ENCODE measurements at regions not wholly inside any gene's neighbourhood (a gene's known extent, or its start where the extent isn't known, plus 50 kb on each side); places are given as distances from the start of the nearest gene placed in this dataset.

- TF ChIP-seq, protein P1, sequence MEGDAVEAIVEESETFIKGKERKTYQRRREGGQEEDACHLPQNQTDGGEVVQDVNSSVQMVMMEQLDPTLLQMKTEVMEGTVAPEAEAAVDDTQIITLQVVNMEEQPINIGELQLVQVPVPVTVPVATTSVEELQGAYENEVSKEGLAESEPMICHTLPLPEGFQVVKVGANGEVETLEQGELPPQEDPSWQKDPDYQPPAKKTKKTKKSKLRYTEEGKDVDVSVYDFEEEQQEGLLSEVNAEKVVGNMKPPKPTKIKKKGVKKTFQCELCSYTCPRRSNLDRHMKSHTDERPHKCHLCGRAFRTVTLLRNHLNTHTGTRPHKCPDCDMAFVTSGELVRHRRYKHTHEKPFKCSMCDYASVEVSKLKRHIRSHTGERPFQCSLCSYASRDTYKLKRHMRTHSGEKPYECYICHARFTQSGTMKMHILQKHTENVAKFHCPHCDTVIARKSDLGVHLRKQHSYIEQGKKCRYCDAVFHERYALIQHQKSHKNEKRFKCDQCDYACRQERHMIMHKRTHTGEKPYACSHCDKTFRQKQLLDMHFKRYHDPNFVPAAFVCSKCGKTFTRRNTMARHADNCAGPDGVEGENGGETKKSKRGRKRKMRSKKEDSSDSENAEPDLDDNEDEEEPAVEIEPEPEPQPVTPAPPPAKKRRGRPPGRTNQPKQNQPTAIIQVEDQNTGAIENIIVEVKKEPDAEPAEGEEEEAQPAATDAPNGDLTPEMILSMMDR (conservative IDR thresholded peaks at IDR 0.05; ENCODE audit: low read depth, low read length) = no peak
- DNase-seq (ENCODE audit: low read depth) = no peak
- no peak overlapping the region for H3K4me3 ChIP-seq (ENCODE audit: low read depth, low read length)
Measured at GRCh38 chr3:146658841-146659240, 53.7 kb upstream of the PLSCR5 start.

DNA sequence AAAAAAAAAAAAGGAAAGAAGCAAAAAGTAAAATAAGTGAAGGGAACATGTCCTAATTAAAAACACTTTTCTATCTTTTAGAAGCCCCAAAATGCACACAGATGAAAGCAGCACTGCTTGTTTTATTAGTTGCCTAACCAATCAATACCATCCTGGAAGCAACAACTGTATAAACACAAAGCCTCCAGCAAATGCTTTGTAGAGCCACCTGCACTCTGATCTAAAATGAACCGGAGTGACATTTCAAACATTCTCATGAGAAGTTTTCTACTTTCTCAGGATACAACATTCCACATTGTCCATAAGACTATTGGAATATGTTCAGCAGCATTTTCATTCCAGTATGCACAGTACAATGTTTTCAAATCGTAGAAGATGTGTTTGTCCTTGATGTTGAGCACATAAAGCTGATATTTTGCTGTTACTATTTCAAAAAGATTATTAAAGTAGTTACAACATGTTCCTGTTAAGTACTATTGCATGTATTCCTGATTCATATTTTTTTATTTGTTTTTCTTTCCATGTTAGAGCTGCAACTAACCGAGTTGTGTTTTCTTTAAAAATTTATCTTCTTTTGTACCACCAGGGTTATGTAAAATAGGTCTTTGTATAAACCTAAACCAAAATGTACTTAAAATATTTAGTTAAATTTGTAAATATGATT is 50.3 kb upstream of the PLSCR5 start:
- DNase-seq (ENCODE audit: low read depth) = peak; percentile 5
- H3K4me3 ChIP-seq (ENCODE audit: low read depth, low read length) = no peak overlapping the region
- TF ChIP-seq, protein P1 (conservative IDR thresholded peaks at IDR 0.05; ENCODE audit: low read depth, low read length) = no peak
